GM18517 (cell line): ENCODE measurements at regions not wholly inside any gene's neighbourhood (a gene's known extent, or its start where the extent isn't known, plus 50 kb on each side); places are given as distances from the start of the nearest gene placed in this dataset.

Experiments
- ATAC-seq: cut with Tn5 transposase; IDR thresholded peaks from one replicate; pipeline ENCODE4 v1.9.1; 2021; ENCODE audit warnings: mild to moderate bottlenecking, moderate library complexity; ENCODE audit not compliant: unreplicated experiment

- no peak for ATAC-seq
Measured at GRCh38 chr15:95655089-95655607, 675.4 kb upstream of the NR2F2 start.

GRCh38 chr15:95656595-95656994, 673.9 kb upstream of the NR2F2 start:
- no peak for ATAC-seq

- ATAC-seq = no peak
Measured at GRCh38 chr15:95658799-95659198, 671.7 kb upstream of the NR2F2 start.

- ATAC-seq = no peak
Measured at GRCh38 chr15:95659656-95660055, 670.8 kb upstream of the NR2F2 start.

GRCh38 chr15:95662638-95663037, 667.9 kb upstream of the NR2F2 start:
- no peak for ATAC-seq

GRCh38 chr15:95663156-95664100, 667.1 kb upstream of the NR2F2 start:
- ATAC-seq = no peak

GRCh38 chr15:95664450-95664849, 666.0 kb upstream of the NR2F2 start:
- ATAC-seq = no peak

GRCh38 chr15:95669146-95669922, 661.2 kb upstream of the NR2F2 start:
- ATAC-seq = peak; percentile 74

GRCh38 chr15:95674031-95674430, 656.5 kb upstream of the NR2F2 start:
- ATAC-seq = no peak

GRCh38 chr15:95676500-95676899, 654.0 kb upstream of the NR2F2 start:
- no peak for ATAC-seq

- ATAC-seq = no peak
Measured at GRCh38 chr15:95679847-95680582, 650.5 kb upstream of the NR2F2 start.

GRCh38 chr15:95680728-95681127, 649.8 kb upstream of the NR2F2 start:
- no peak for ATAC-seq

GRCh38 chr15:95681836-95682544, 648.5 kb upstream of the NR2F2 start:
- no peak for ATAC-seq

- no peak for ATAC-seq
Measured at GRCh38 chr15:95684126-95684525, 646.4 kb upstream of the NR2F2 start.

- no peak for ATAC-seq
Measured at GRCh38 chr15:95684693-95685115, 645.8 kb upstream of the NR2F2 start.

- ATAC-seq = no peak
Measured at GRCh38 chr15:95687061-95687460, 643.4 kb upstream of the NR2F2 start.

GRCh38 chr15:95687686-95688085, 642.8 kb upstream of the NR2F2 start:
- no peak for ATAC-seq

- ATAC-seq = no peak
Measured at GRCh38 chr15:95690631-95691340, 639.7 kb upstream of the NR2F2 start.

- ATAC-seq = no peak
Measured at GRCh38 chr15:95693917-95694316, 636.6 kb upstream of the NR2F2 start.

GRCh38 chr15:95698230-95698629, 632.3 kb upstream of the NR2F2 start:
- ATAC-seq = no peak
